RWPE1 (cell line): ENCODE measurements at regions not wholly inside any gene's neighbourhood (a gene's known extent, or its start where the extent isn't known, plus 50 kb on each side); places are given as distances from the start of the nearest gene placed in this dataset.

Experiments used
- CTCF ChIA-PET: fragments of 350-600 bp; sonication (Branson Sonifier 250); formaldehyde crosslinking; extraction: SDS; loops from one replicate; lab custom pipeline; 2021; lab: Yijun Ruan, JAX
- POLR2A ChIA-PET: fragments of 400-600 bp; formaldehyde crosslinking; extraction: SDS; loops from one replicate; lab custom pipeline; 2020; ENCODE audit warnings: antibody characterized with exemption; ENCODE audit not compliant: low non-redundant PET; lab: Yijun Ruan, JAX
- DNase-seq: peaks from one replicate; pipeline ENCODE4 v3.0.0; 2012; ENCODE audit warnings: low spot score
- H3K27ac ChIP-seq: fragments of 450-650 bp; 2 replicates; pipeline ENCODE4 v1.5.1; 2017
- CTCF ChIP-seq: fragments of 450-650 bp; conservative IDR thresholded peaks from 2 replicates; pipeline ENCODE4 v1.5.1; 2017; ENCODE audit warnings: low read depth, mild to moderate bottlenecking

GRCh38 chr14:65229748-65230728, 127.7 kb upstream of the MAX start:
- DNase-seq = peak; percentile 30
- ChIA-PET CTCF (no interaction called here), POLR2A (no interaction called here)
- TF ChIP-seq CTCF = no peak
- peak overlapping the region; percentile 29; the same call in 1 of the 2 replicates for H3K27ac ChIP-seq

- ChIA-PET CTCF (interaction anchor here (0.6 to 0.7 kb wide), 4 partner anchors 10 to 128 kb away, joined by 3 to 5 read pairs (median 4); no protein-coding TSS in a partner anchor), POLR2A (no interaction called here)
- no peak for DNase-seq
- H3K27ac ChIP-seq = no peak overlapping the region
- TF ChIP-seq CTCF = no peak
These were observed 129.1 kb upstream of the MAX start for GRCh38 chr14:65231286-65231980.

GRCh38 chr14:65234752-65235361, 132.5 kb upstream of the MAX start:
- CTCF ChIA-PET = no interaction called here
- no peak overlapping the region for H3K27ac ChIP-seq

GRCh38 chr14:65237023-65237814, 134.9 kb upstream of the MAX start:
- DNase-seq = no peak
- ChIA-PET POLR2A (no interaction called here), CTCF (interaction anchor here (0.7 kb wide), 1 partner anchor 145 kb away, joined by 4 read pairs; no protein-coding TSS in a partner anchor)
- no peak for TF ChIP-seq CTCF
- no peak overlapping the region for H3K27ac ChIP-seq

More at GRCh38 chr14:65234752-65235361, 132.5 kb upstream of the MAX start:
- TF ChIP-seq CTCF = no peak
- POLR2A ChIA-PET = no interaction called here
- DNase-seq = no peak

GRCh38 chr14:65237941-65238340, 135.6 kb upstream of the MAX start:
- H3K27ac ChIP-seq = no peak overlapping the region
- TF ChIP-seq CTCF = no peak
- no peak for DNase-seq
- ChIA-PET CTCF (no interaction called here), POLR2A (no interaction called here)

- CTCF ChIA-PET = no interaction called here
- POLR2A ChIA-PET = no interaction called here
- no peak overlapping the region for H3K27ac ChIP-seq
- no peak for TF ChIP-seq CTCF
- no peak for DNase-seq
These were observed 136.1 kb upstream of the MAX start for GRCh38 chr14:65238456-65238855.
